ENCODE measurements at regions not wholly inside any gene's neighbourhood (a gene's known extent, or its start where the extent isn't known, plus 50 kb on each side); places are given as distances from the start of the nearest gene placed in this dataset.

GRCh38 chr10:91341686-91342085 lies 68.5 kb upstream of the HECTD2 start:
- TF ChIP-seq EZH2 (IDR thresholded peaks at IDR 0.05; ENCODE audit: low read length, unreplicated experiment) (no peak), EZH2phosphoT487 (IDR thresholded peaks at IDR 0.05; ENCODE audit: borderline replicate concordance, low read length) (no peak)
- ChIA-PET POLR2A (ENCODE audit: unreplicated experiment) (no interaction called here), CTCF (no interaction called here)
- Histone ChIP-seq H3F3A (ENCODE audit: low read length, unreplicated experiment) (no peaks in the 10 kb centered on the region), H3K4me2 (ENCODE audit: low read length) (no peak overlapping the region), H3K9ac (ENCODE audit: low read length) (no peak overlapping the region), H2AFZ (ENCODE audit: low read length) (no peak overlapping the region), H3K4me3 (ENCODE audit: low read length) (no peak overlapping the region), H3K9me3 (ENCODE audit: low read length) (no peaks in the 10 kb centered on the region), H4K20me1 (ENCODE audit: low read length) (no peaks in the 10 kb centered on the region), H3K36me3 (ENCODE audit: low read depth, low read length) (no peaks in the 10 kb centered on the region), H3K4me1 (ENCODE audit: insufficient read depth, low read length) (peaks cover 16% of the 10 kb centered on the region), H3K9me2 (replicated peaks; ENCODE audit: low read length) (no peaks in the 10 kb centered on the region), H3K27me3 (ENCODE audit: low read length) (no peaks in the 10 kb centered on the region), H3K79me2 (ENCODE audit: low read length) (no peaks in the 10 kb centered on the region), H3K27ac (ENCODE audit: low read length) (no peak overlapping the region)
- intact Hi-C loops (cut with micrococcal nuclease) = loop anchor here (1.0 kb wide), 1 partner anchor 41 kb away; no protein-coding TSS in a partner anchor
- no TSS peak for BruUV-seq (replicated peaks)
- no peak for ATAC-seq
- no peak for DNase-seq

- DNase-seq (no peak), ATAC-seq (no peak)
- Histone ChIP-seq H3K9me3 (ENCODE audit: low read length) (no peaks in the 10 kb centered on the region), H3K9ac (ENCODE audit: low read length) (no peak overlapping the region), H4K20me1 (ENCODE audit: low read length) (no peaks in the 10 kb centered on the region), H3K9me2 (replicated peaks; ENCODE audit: low read length) (no peaks in the 10 kb centered on the region), H3K4me1 (ENCODE audit: insufficient read depth, low read length) (peaks cover 16% of the 10 kb centered on the region), H3K36me3 (ENCODE audit: low read depth, low read length) (no peaks in the 10 kb centered on the region), H3K79me2 (ENCODE audit: low read length) (no peaks in the 10 kb centered on the region), H3K27me3 (ENCODE audit: low read length) (no peaks in the 10 kb centered on the region), H3K4me2 (ENCODE audit: low read length) (no peak overlapping the region), H3K4me3 (ENCODE audit: low read length) (no peak overlapping the region), H3K27ac (ENCODE audit: low read length) (no peak overlapping the region), H3F3A (ENCODE audit: low read length, unreplicated experiment) (no peaks in the 10 kb centered on the region), H2AFZ (ENCODE audit: low read length) (no peak overlapping the region)
- ChIA-PET CTCF (no interaction called here), POLR2A (ENCODE audit: unreplicated experiment) (no interaction called here)
- intact Hi-C loops (cut with micrococcal nuclease) = no loop called here
- TF ChIP-seq EZH2 (IDR thresholded peaks at IDR 0.05; ENCODE audit: low read length, unreplicated experiment) (no peak), EZH2phosphoT487 (IDR thresholded peaks at IDR 0.05; ENCODE audit: borderline replicate concordance, low read length) (no peak), CTCF (conservative IDR thresholded peaks at IDR 0.05; ENCODE audit: low read depth, low read length) (no peak)
- BruUV-seq (replicated peaks) = no TSS peak
Measured at GRCh38 chr10:91343010-91343409, 67.1 kb upstream of the HECTD2 start.

- intact Hi-C loops (cut with micrococcal nuclease) = no loop called here
- no peaks in the 10 kb centered on the region for H4K20me1 ChIP-seq (ENCODE audit: low read length)
- CTCF ChIA-PET = no interaction called here
- H3K4me1 ChIP-seq (ENCODE audit: insufficient read depth, low read length) = peaks cover 16% of the 10 kb centered on the region
- no peak overlapping the region for H3K27ac ChIP-seq (ENCODE audit: low read length)
- H3K4me3 ChIP-seq (ENCODE audit: low read length) = no peak overlapping the region
- DNase-seq (no peak), ATAC-seq (no peak)
- TF ChIP-seq EZH2phosphoT487 (IDR thresholded peaks at IDR 0.05; ENCODE audit: borderline replicate concordance, low read length) (no peak), EZH2 (IDR thresholded peaks at IDR 0.05; ENCODE audit: low read length, unreplicated experiment) (no peak), CTCF (conservative IDR thresholded peaks at IDR 0.05; ENCODE audit: low read depth, low read length) (no peak)
- no peaks in the 10 kb centered on the region for H3F3A ChIP-seq (ENCODE audit: low read length, unreplicated experiment)
- H3K4me2 ChIP-seq (ENCODE audit: low read length) = no peak overlapping the region
- no peak overlapping the region for H3K9ac ChIP-seq (ENCODE audit: low read length)
- H3K36me3 ChIP-seq (ENCODE audit: low read depth, low read length) = no peaks in the 10 kb centered on the region
- no peaks in the 10 kb centered on the region for H3K9me3 ChIP-seq (ENCODE audit: low read length)
- H3K79me2 ChIP-seq (ENCODE audit: low read length) = no peaks in the 10 kb centered on the region
- no peaks in the 10 kb centered on the region for H3K9me2 ChIP-seq (replicated peaks; ENCODE audit: low read length)
- no peaks in the 10 kb centered on the region for H3K27me3 ChIP-seq (ENCODE audit: low read length)
- no peak overlapping the region for H2AFZ ChIP-seq (ENCODE audit: low read length)
- BruUV-seq (replicated peaks) = no TSS peak
- POLR2A ChIA-PET (ENCODE audit: unreplicated experiment) = no interaction called here
Measured at GRCh38 chr10:91344117-91344856, 65.9 kb upstream of the HECTD2 start.

Measured in PC-3 (cell line).